ENCODE measurements at regions not wholly inside any gene's neighbourhood (a gene's known extent, or its start where the extent isn't known, plus 50 kb on each side); places are given as distances from the start of the nearest gene placed in this dataset.

- CTCF ChIA-PET = no interaction called here
- no peak overlapping the region for H3K27ac ChIP-seq (ENCODE audit: control insufficient read depth, insufficient read depth)
Measured at GRCh38 chr1:5223206-5223605, 568.8 kb downstream of the AJAP1 start.

More at GRCh38 chr1:5223206-5223605, 568.8 kb downstream of the AJAP1 start:
- intact Hi-C loops (cut with micrococcal nuclease; ENCODE audit: unreplicated experiment) = no loop called here
- WGBS (ENCODE audit: insufficient coverage, insufficient replicate concordance, low lambda C conversion rate, missing lambda C conversion rate) = 61% methylated on average over 4 of the region's 4 CpGs
- no peaks in the 10 kb centered on the region for H3K36me3 ChIP-seq (ENCODE audit: control insufficient read depth in 2 of 2, insufficient read depth in 2 of 2, low read length in 1 of 2)
- H3K9ac ChIP-seq (ENCODE audit: control insufficient read depth, insufficient read depth, low read length) = no peak overlapping the region
- no peak overlapping the region for H3K4me3 ChIP-seq
- no peaks in the 10 kb centered on the region for H3K4me1 ChIP-seq (ENCODE audit: control insufficient read depth, insufficient read depth, low read length)
- ChIA-PET POLR2A (no interaction called here), SMC1A (ENCODE audit: uncharacterized antibody, unreplicated experiment) (no interaction called here), RAD21 (ENCODE audit: unreplicated experiment) (no interaction called here)
- DNase-seq (ENCODE audit: low read depth, low spot score) (no peak), FAIRE-seq (no peak), ATAC-seq (no peak)
- H3K79me2 ChIP-seq (ENCODE audit: control insufficient read depth, insufficient read depth, low read length) = no peaks in the 10 kb centered on the region
- BruUV-seq (replicated peaks) = no TSS peak
- no peak overlapping the region for H3K4me2 ChIP-seq (ENCODE audit: control insufficient read depth, insufficient read depth)
- no peaks in the 10 kb centered on the region for H3K27me3 ChIP-seq (replicated peaks in 1 of 2; ENCODE audit: control insufficient read depth in 2 of 2, insufficient read depth in 2 of 2, low read length in 1 of 2)
- in situ Hi-C loops (cut with MboI) = no loop called here
- no peaks in the 10 kb centered on the region for H3K9me3 ChIP-seq (replicated peaks; ENCODE audit: control insufficient read depth, insufficient read depth, low read length)
- H2AFZ ChIP-seq (ENCODE audit: control insufficient read depth, low read depth, low read length) = no peak overlapping the region
- no peaks in the 10 kb centered on the region for H4K20me1 ChIP-seq (ENCODE audit: control insufficient read depth, insufficient read depth)
- TF ChIP-seq REST (IDR thresholded peaks at IDR 0.05; ENCODE audit: low read depth, low read length) (no peak), FOS (IDR thresholded peaks at IDR 0.05; ENCODE audit: borderline replicate concordance, extremely low read depth, insufficient read length) (no peak), EP300 (IDR thresholded peaks at IDR 0.05; ENCODE audit: borderline replicate concordance in 1 of 2, control insufficient read depth in 1 of 2, low read depth in 2 of 2, low read length in 2 of 2) (no peak), CREB1 (IDR thresholded peaks at IDR 0.05; ENCODE audit: low read depth) (no peak), SUZ12 (IDR thresholded peaks at IDR 0.05; ENCODE audit: unreplicated experiment) (no peak), BACH1 (IDR thresholded peaks at IDR 0.05; ENCODE audit: borderline replicate concordance) (no peak), SKIL (IDR thresholded peaks at IDR 0.05; ENCODE audit: low read depth, poor library complexity, severe bottlenecking) (no peak), TARDBP (IDR thresholded peaks at IDR 0.05; ENCODE audit: borderline replicate concordance) (no peak), LARP7 (IDR thresholded peaks at IDR 0.05) (no peak), NR2C2 (IDR thresholded peaks at IDR 0.05; ENCODE audit: borderline replicate concordance, control insufficient read depth, insufficient read length, low read depth) (no peak), IKZF2 (IDR thresholded peaks at IDR 0.05) (no peak), CTCF (IDR thresholded peaks at IDR 0.05 in 2 of 3, conservative IDR thresholded peaks at IDR 0.05 in 1 of 3; ENCODE audit: control insufficient read depth in 2 of 3, extremely low read depth in 1 of 3, insufficient read depth in 1 of 3, low read depth in 3 of 3, low read length in 3 of 3) (no peak)
